GM23338 (cell line): ENCODE measurements at regions not wholly inside any gene's neighbourhood (a gene's known extent, or its start where the extent isn't known, plus 50 kb on each side); places are given as distances from the start of the nearest gene placed in this dataset.

Experiments used
- ATAC-seq: fragments of 200-7000 bp; cut with Tn5 transposase; 3 replicates; pipeline ENCODE4 v1.9.1; 2020
- DNase-seq: peaks from one replicate; pipeline ENCODE4 v3.0.0-alpha.2; 2015; ENCODE audit warnings: low spot score
- H2AFZ ChIP-seq: fragments of 200-600 bp; sonication (generic); 2 replicates; pipeline ENCODE4 v1.8.0; 2016; ENCODE audit warnings: antibody characterized with exemption, mild to moderate bottlenecking, moderate library complexity
- H3F3A ChIP-seq: fragments of 200-600 bp; sonication (generic); replicated peaks from 2 replicates; pipeline ENCODE4 v1.8.0; 2017; ENCODE audit warnings: antibody characterized with exemption, mixed run types, low read depth
- H3K27ac ChIP-seq: fragments of 200-600 bp; sonication (generic); 2 replicates; pipeline ENCODE4 v1.6.1; 2016; ENCODE audit warnings: low read depth
- H3K27me3 ChIP-seq: fragments of 200-600 bp; sonication (generic); 2 replicates; pipeline ENCODE4 v1.8.0; 2016; ENCODE audit warnings: mild to moderate bottlenecking, mixed run types, moderate library complexity; ENCODE audit not compliant: insufficient read depth
- H3K36me3 ChIP-seq: fragments of 200-600 bp; sonication (generic); 2 replicates; pipeline ENCODE4 v1.8.0; 2016; ENCODE audit warnings: mild to moderate bottlenecking; ENCODE audit not compliant: insufficient read depth
- H3K4me1 ChIP-seq: fragments of 200-600 bp; sonication (generic); 2 replicates; pipeline ENCODE4 v1.8.0; 2016; ENCODE audit warnings: mild to moderate bottlenecking, moderate library complexity; ENCODE audit not compliant: insufficient read depth
- H3K4me2 ChIP-seq: fragments of 200-600 bp; sonication (generic); 2 replicates; pipeline ENCODE4 v1.7.1; 2017; ENCODE audit warnings: mixed run types
- H3K4me3 ChIP-seq: fragments of 200-600 bp; sonication (generic); 2 replicates; pipeline ENCODE4 v1.6.1; 2016; ENCODE audit warnings: mixed run types
- H3K79me2 ChIP-seq: fragments of 200-600 bp; sonication (generic); replicated peaks from 2 replicates; pipeline ENCODE4 v1.8.0; 2017; ENCODE audit warnings: mild to moderate bottlenecking; ENCODE audit not compliant: insufficient read depth
- H3K9me2 ChIP-seq: fragments of 200-600 bp; sonication (generic); 2 replicates; pipeline ENCODE4 v1.8.0; 2017; ENCODE audit not compliant: insufficient read depth
- H4K20me1 ChIP-seq: fragments of 200-600 bp; sonication (generic); replicated peaks from 2 replicates; pipeline ENCODE4 v1.8.0; 2017; ENCODE audit warnings: mild to moderate bottlenecking; ENCODE audit not compliant: insufficient read depth
- H3K27ac Mint-ChIP-seq: 2 replicates; pipeline ENCODE4 v1.8.0; 2020; ENCODE audit warnings: inconsistent platforms, mild to moderate bottlenecking, moderate library complexity, mixed read lengths
- H3K27me3 Mint-ChIP-seq: 3 replicates; pipeline ENCODE4 v1.8.0; 2022; ENCODE audit warnings: low read depth, mild to moderate bottlenecking, moderate library complexity, mixed read lengths, inconsistent platforms; ENCODE audit not compliant: insufficient read depth, poor library complexity
- H3K36me3 Mint-ChIP-seq: 3 replicates; pipeline ENCODE4 v1.8.0; 2021; ENCODE audit warnings: low read depth, mild to moderate bottlenecking, inconsistent platforms, moderate library complexity, mixed read lengths
- H3K4me1 Mint-ChIP-seq: 3 replicates; pipeline ENCODE4 v1.8.0; 2020; ENCODE audit warnings: mild to moderate bottlenecking, inconsistent platforms, mixed read lengths
- H3K4me3 Mint-ChIP-seq: 3 replicates; pipeline ENCODE4 v1.8.0; 2021; ENCODE audit warnings: moderate library complexity, mild to moderate bottlenecking, inconsistent platforms, mixed read lengths
- H3K9me3 Mint-ChIP-seq: 3 replicates; pipeline ENCODE4 v1.8.0; 2020; ENCODE audit warnings: moderate library complexity, mild to moderate bottlenecking, inconsistent platforms, mixed read lengths
- CREB1 ChIP-seq: fragments of 250-450 bp; sonication (Bioruptor Pico); IDR thresholded peaks from 2 replicates; pipeline ENCODE4 v1.5.0; 2020; ENCODE audit warnings: low read depth, mild to moderate bottlenecking, moderate library complexity
- CTCF ChIP-seq, 2 experiments: fragments of 200-600 bp in 1 of 2; sonication (generic) in 1 of 2; conservative IDR thresholded peaks; 2 replicates each; pipeline versions ENCODE4 v1.5.1 to v1.6.1; 2016 to 2017; ENCODE audit warnings: antibody characterized with exemption in 2 of 2, low read depth in 2 of 2, mild to moderate bottlenecking in 2 of 2, moderate library complexity in 1 of 2
- ETS1 ChIP-seq: IDR thresholded peaks from 2 replicates; pipeline ENCODE4 v1.6.1; 2016; ENCODE audit warnings: antibody characterized with exemption
- EZH2phosphoT487 ChIP-seq: fragments of 200-600 bp; sonication (generic); IDR thresholded peaks from one replicate; pipeline ENCODE4 v1.8.1; 2018; ENCODE audit warnings: antibody characterized with exemption; ENCODE audit not compliant: unreplicated experiment
- JUNB ChIP-seq: IDR thresholded peaks from one replicate; pipeline ENCODE4 v1.6.1; 2016; ENCODE audit warnings: antibody characterized with exemption; ENCODE audit not compliant: unreplicated experiment
- NANOG ChIP-seq: IDR thresholded peaks from 2 replicates; pipeline ENCODE4 v1.6.1; 2016; ENCODE audit warnings: antibody characterized with exemption, borderline replicate concordance
- REST ChIP-seq: IDR thresholded peaks from one replicate; pipeline ENCODE4 v1.6.1; 2018; ENCODE audit warnings: antibody characterized with exemption; ENCODE audit not compliant: unreplicated experiment
- STAT1 ChIP-seq: IDR thresholded peaks from one replicate; pipeline ENCODE4 v1.6.1; 2016; ENCODE audit warnings: antibody characterized with exemption; ENCODE audit not compliant: unreplicated experiment
- ZNF114 ChIP-seq: fragments of 250-450 bp; sonication (Bioruptor Pico); IDR thresholded peaks from 2 replicates; pipeline ENCODE4 v1.5.0; 2020; ENCODE audit warnings: mild to moderate bottlenecking, moderate library complexity

- H3K27me3 ChIP-seq, result no peaks in the 10 kb centered on the region
- H3K79me2 ChIP-seq, result no peaks in the 10 kb centered on the region
- H3K4me1 ChIP-seq, result peaks cover 18% of the 10 kb centered on the region
- no peak overlapping the region for H3K4me3 ChIP-seq
- no peaks in the 10 kb centered on the region for H3F3A ChIP-seq
- ATAC-seq (no peak), DNase-seq (no peak)
- no peak overlapping the region for H3K27ac ChIP-seq
- Mint-ChIP-seq H3K27me3 (peaks cover 2% of the 10 kb centered on the region), H3K4me1 (peaks cover 22% of the 10 kb centered on the region), H3K27ac (no peak overlapping the region), H3K36me3 (peaks cover 21% of the 10 kb centered on the region; the same call in 2 of the 3 replicates), H3K9me3 (peaks cover 24% of the 10 kb centered on the region), H3K4me3 (no peak overlapping the region)
- TF ChIP-seq NANOG (no peak), CTCF (conservative IDR thresholded peaks at IDR 0.05; ENCODE audit: low read depth in 2 of 2) (no peak), REST (no peak), STAT1 (no peak), ZNF114 (CRISPR knock-in tag) (no peak)
- H3K9me2 ChIP-seq, result peaks cover 10% of the 10 kb centered on the region; the same call in 1 of the 2 replicates
- no peak overlapping the region for H2AFZ ChIP-seq
- H3K36me3 ChIP-seq, result no peaks in the 10 kb centered on the region; the same call in 1 of the 2 replicates
- no peaks in the 10 kb centered on the region for H4K20me1 ChIP-seq
- H3K4me2 ChIP-seq, result no peak overlapping the region
Measured at GRCh38 chr4:114512595-114513295, 85.9 kb upstream of the UGT8 start.

- Histone ChIP-seq H3K4me1 (no peaks in the 10 kb centered on the region), H3K27me3 (no peaks in the 10 kb centered on the region), H3K36me3 (peaks cover 7% of the 10 kb centered on the region), H3K4me3 (no peak overlapping the region), H3K27ac (no peak overlapping the region), H3F3A (peaks cover 4% of the 10 kb centered on the region; the same call in 1 of the 2 replicates), H4K20me1 (no peaks in the 10 kb centered on the region), H3K9me2 (peaks cover 4% of the 10 kb centered on the region; the same call in 1 of the 2 replicates), H3K79me2 (no peaks in the 10 kb centered on the region), H2AFZ (no peak overlapping the region), H3K4me2 (no peak overlapping the region)
- peaks cover 26% of the 10 kb centered on the region; the same call in 2 of the 3 replicates for H3K36me3 Mint-ChIP-seq
- no peak overlapping the region for H3K27ac Mint-ChIP-seq
- no peaks in the 10 kb centered on the region for H3K4me1 Mint-ChIP-seq
- H3K27me3 Mint-ChIP-seq, result no peaks in the 10 kb centered on the region
- ATAC-seq (no peak), DNase-seq (no peak)
- no peak overlapping the region for H3K4me3 Mint-ChIP-seq
- H3K9me3 Mint-ChIP-seq, result peaks cover 56% of the 10 kb centered on the region
- TF ChIP-seq NANOG, result no peak
- no peak for TF ChIP-seq JUNB
- TF ChIP-seq ZNF114 (CRISPR knock-in tag), result no peak
- TF ChIP-seq CREB1 (CRISPR knock-in tag), result no peak
- no peak for TF ChIP-seq ETS1
- no peak for TF ChIP-seq EZH2phosphoT487
Measured at GRCh38 chr4:114519368-114519767, 79.2 kb upstream of the UGT8 start.
